ENCODE measurements at regions not wholly inside any gene's neighbourhood (a gene's known extent, or its start where the extent isn't known, plus 50 kb on each side); places are given as distances from the start of the nearest gene placed in this dataset.

- DNase-seq, result no peak
- intact Hi-C loops (cut with DNase I; ENCODE audit: low total_unique reads), result no loop called here
- H3K4me3 ChIP-seq, result no peak overlapping the region
- peaks cover 4 to 42% (median 12%) of the 10 kb centered on the region in 4 donors for H3K4me1 ChIP-seq
- no peaks in the 10 kb centered on the region for H3K27me3 ChIP-seq
- in situ Hi-C loops (cut with MboI; ENCODE audit: low pct_ligation_motif_present in 1 of 4, low pct_unique_long_range_greater_than_20kb in 1 of 4, low sequenced_read_pairs in 3 of 4), result no loop called here
- no peaks in the 10 kb centered on the region for H3K9me3 ChIP-seq
- no peak overlapping the region for H3K27ac ChIP-seq
- 61 to 67% methylated on average over 3 of the region's 3 CpGs for WGBS, 2 donors (ENCODE audit: low coverage in 1 of 2)
- no peak for TF ChIP-seq POLR2A (IDR thresholded peaks at IDR 0.05)
- TF ChIP-seq CTCF (IDR thresholded peaks at IDR 0.05), result no peak
- no peak for TF ChIP-seq EP300 (IDR thresholded peaks at IDR 0.05; ENCODE audit: low read depth)
- no peak for TF ChIP-seq POLR2AphosphoS5 (IDR thresholded peaks at IDR 0.05)
- H3K36me3 ChIP-seq, result no peaks in the 10 kb centered on the region
Observed at GRCh38 chr3:76869726-76870384, 170.0 kb upstream of the ROBO2 start.

GRCh38 chr3:76871655-76872054 lies 168.2 kb upstream of the ROBO2 start:
- Histone ChIP-seq H3K27me3 (no peaks in the 10 kb centered on the region), H3K27ac (no peak overlapping the region), H3K9me3 (no peaks in the 10 kb centered on the region), H3K36me3 (no peaks in the 10 kb centered on the region), H3K4me3 (no peak overlapping the region), H3K4me1 (peaks cover 4 to 42% (median 12%) of the 10 kb centered on the region in 4 donors)
- intact Hi-C loops (cut with DNase I; ENCODE audit: low total_unique reads), result no loop called here
- no peak for TF ChIP-seq POLR2A (IDR thresholded peaks at IDR 0.05)
- WGBS, 2 donors (ENCODE audit: low coverage in 1 of 2), result 88 to 100% methylated on average over 1 of the region's 1 CpG
- DNase-seq, result no peak
- in situ Hi-C loops (cut with MboI; ENCODE audit: low pct_ligation_motif_present in 1 of 4, low pct_unique_long_range_greater_than_20kb in 1 of 4, low sequenced_read_pairs in 3 of 4), result no loop called here

GRCh38 chr3:76872999-76873398 lies 166.9 kb upstream of the ROBO2 start:
- Histone ChIP-seq H3K27me3 (no peaks in the 10 kb centered on the region), H3K27ac (peak overlapping the region in 1 of 4 donors; percentile 56), H3K36me3 (no peaks in the 10 kb centered on the region), H3K4me1 (peaks cover 3 to 28% (median 10%) of the 10 kb centered on the region in 4 donors), H3K4me3 (no peak overlapping the region), H3K9me3 (no peaks in the 10 kb centered on the region)
- TF ChIP-seq POLR2A (IDR thresholded peaks at IDR 0.05), result no peak
- TF ChIP-seq EP300 (IDR thresholded peaks at IDR 0.05; ENCODE audit: low read depth), result no peak
- no peak for TF ChIP-seq POLR2AphosphoS5 (IDR thresholded peaks at IDR 0.05)
- TF ChIP-seq CTCF (IDR thresholded peaks at IDR 0.05), result no peak
- in situ Hi-C loops (cut with MboI; ENCODE audit: low pct_ligation_motif_present in 1 of 4, low pct_unique_long_range_greater_than_20kb in 1 of 4, low sequenced_read_pairs in 3 of 4), result no loop called here
- no peak for DNase-seq
- 25 to 32% methylated on average over 1 of the region's 1 CpG for WGBS, 2 donors (ENCODE audit: low coverage in 1 of 2)
- intact Hi-C loops (cut with DNase I; ENCODE audit: low total_unique reads), result no loop called here

- DNase-seq, result no peak
- intact Hi-C loops (cut with DNase I; ENCODE audit: low total_unique reads) (no loop called here), in situ Hi-C loops (cut with MboI; ENCODE audit: low pct_ligation_motif_present in 1 of 4, low pct_unique_long_range_greater_than_20kb in 1 of 4, low sequenced_read_pairs in 3 of 4) (no loop called here)
- Histone ChIP-seq H3K27me3 (no peaks in the 10 kb centered on the region), H3K4me3 (no peak overlapping the region), H3K9me3 (no peaks in the 10 kb centered on the region), H3K4me1 (peaks cover 3 to 27% (median 10%) of the 10 kb centered on the region in 4 donors), H3K27ac (peak overlapping the region in 2 of 4 donors; percentile 26 to 56), H3K36me3 (no peaks in the 10 kb centered on the region)
- WGBS, 2 donors (ENCODE audit: low coverage in 1 of 2), result 83 to 86% methylated on average over 9 to 10 of the region's 10 CpGs
- TF ChIP-seq POLR2A (IDR thresholded peaks at IDR 0.05) (no peak), CTCF (IDR thresholded peaks at IDR 0.05) (no peak), POLR2AphosphoS5 (IDR thresholded peaks at IDR 0.05) (no peak)
Observed at GRCh38 chr3:76873532-76874242, 166.2 kb upstream of the ROBO2 start.

Measured in transverse colon (tissue), 4 donors.